GM12891 (cell line): ENCODE measurements at regions not wholly inside any gene's neighbourhood (a gene's known extent, or its start where the extent isn't known, plus 50 kb on each side); places are given as distances from the start of the nearest gene placed in this dataset.

ENCODE experiments used
- DNase-seq: peaks from one replicate; pipeline ENCODE4 v3.0.0; 2011; ENCODE audit warnings: low spot score; ENCODE audit not compliant: insufficient read length
- FAIRE-seq: peaks from 2 replicates; lab custom pipeline; 2011; peaks lifted over from hg19 to GRCh38; lab: Jason Lieb, UNC
- PAX5 ChIP-seq: IDR thresholded peaks from 2 replicates; pipeline ENCODE4 v1.6.1; 2011; ENCODE audit warnings: low read length, moderate library complexity, mild to moderate bottlenecking; ENCODE audit not compliant: insufficient read depth, severe bottlenecking
- POLR2A ChIP-seq: IDR thresholded peaks from 2 replicates; pipeline ENCODE4 v1.6.1; 2011; ENCODE audit warnings: low read depth, low read length, control low read depth
- POLR2AphosphoS5 ChIP-seq: IDR thresholded peaks from 2 replicates; pipeline ENCODE4 v1.6.1; 2011; ENCODE audit warnings: low read depth, low read length, control low read depth
- POU2F2 ChIP-seq: IDR thresholded peaks from 2 replicates; pipeline ENCODE4 v1.6.1; 2011; ENCODE audit warnings: low read depth, mild to moderate bottlenecking, control low read depth, low read length, moderate library complexity
- SPI1 ChIP-seq: IDR thresholded peaks from 2 replicates; pipeline ENCODE4 v1.6.1; 2011; ENCODE audit warnings: low read depth, low read length, control low read depth
- TAF1 ChIP-seq: IDR thresholded peaks from 2 replicates; pipeline ENCODE4 v1.6.1; 2011; ENCODE audit warnings: low read depth, low read length, control low read depth

DNA sequence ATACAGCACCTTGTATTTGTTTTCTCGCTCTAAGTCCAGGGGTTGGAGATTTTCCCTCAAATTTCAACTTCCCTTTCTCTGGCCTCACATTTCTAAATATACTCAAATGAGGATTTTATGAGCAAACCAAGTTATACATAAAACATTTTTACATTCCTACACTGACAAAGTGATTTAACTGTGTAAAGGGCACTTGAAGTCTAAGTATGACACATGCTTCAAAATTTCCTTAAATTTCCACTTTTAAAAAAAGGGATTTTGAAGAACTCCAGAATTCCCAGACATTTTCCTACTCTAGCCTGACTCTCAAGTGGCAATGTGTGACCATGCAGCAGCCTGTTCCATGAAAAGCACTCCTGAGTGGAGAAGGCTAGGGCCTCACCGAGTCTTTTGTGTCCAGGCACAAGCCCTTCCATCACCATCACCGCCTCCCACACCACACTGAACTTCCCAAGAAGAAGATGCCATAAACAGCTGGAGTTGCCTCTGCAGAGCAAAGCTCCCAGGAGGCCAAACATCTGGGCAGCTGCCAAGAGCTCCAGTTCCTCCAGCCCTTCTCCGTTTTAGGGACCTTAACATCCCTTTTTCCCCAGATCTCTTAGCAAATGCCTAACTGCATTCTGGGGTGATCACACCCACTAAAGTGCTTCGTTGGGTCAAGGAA lies 68.9 kb downstream of the NCR2 start:
- DNase-seq (no peak), FAIRE-seq (no peak)
- TF ChIP-seq POLR2AphosphoS5 (no peak), POU2F2 (no peak), SPI1 (no peak), POLR2A (no peak)

- TF ChIP-seq POLR2AphosphoS5 (no peak), SPI1 (no peak), POLR2A (no peak), PAX5 (no peak), TAF1 (no peak), POU2F2 (no peak)
- FAIRE-seq (no peak), DNase-seq (no peak)
Observed at GRCh38 chr6:41405941-41406727, 70.7 kb downstream of the NCR2 start.

- no peak for DNase-seq
- TF ChIP-seq POLR2AphosphoS5 (no peak), TAF1 (no peak), POLR2A (no peak), SPI1 (no peak), PAX5 (no peak), POU2F2 (no peak)
- FAIRE-seq: no peak
Observed at GRCh38 chr6:41406728-41407489, 71.5 kb downstream of the NCR2 start.

- TF ChIP-seq PAX5 (no peak), POLR2A (no peak), POU2F2 (no peak), POLR2AphosphoS5 (no peak), SPI1 (no peak), TAF1 (no peak)
- no peak for DNase-seq
- FAIRE-seq: no peak
Observed at GRCh38 chr6:41408576-41408975, 73.2 kb downstream of the NCR2 start.

DNA sequence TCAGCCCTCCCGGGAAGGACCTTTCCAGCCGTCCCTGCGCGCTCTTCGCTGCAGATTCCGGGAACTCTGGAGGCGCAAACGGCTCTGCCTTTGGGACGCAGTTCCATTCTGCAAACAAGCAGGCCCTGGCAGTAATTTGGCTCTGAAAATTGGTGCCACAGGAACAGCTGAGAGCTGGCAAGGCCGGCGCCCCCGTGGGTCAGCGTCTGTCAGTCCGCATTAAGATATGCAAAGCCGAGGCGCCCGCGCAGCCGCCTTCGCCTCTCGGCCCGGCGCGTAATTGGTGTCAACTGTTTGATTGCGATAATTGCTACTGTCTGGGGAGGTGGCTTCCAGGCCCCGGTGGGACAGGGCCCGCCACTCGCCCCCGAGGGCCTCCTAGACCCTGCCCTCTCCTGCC lies 73.6 kb downstream of the NCR2 start:
- DNase-seq (no peak), FAIRE-seq (no peak)
- TF ChIP-seq SPI1 (no peak), POU2F2 (no peak), TAF1 (no peak), POLR2A (no peak), POLR2AphosphoS5 (no peak), PAX5 (no peak)

DNA sequence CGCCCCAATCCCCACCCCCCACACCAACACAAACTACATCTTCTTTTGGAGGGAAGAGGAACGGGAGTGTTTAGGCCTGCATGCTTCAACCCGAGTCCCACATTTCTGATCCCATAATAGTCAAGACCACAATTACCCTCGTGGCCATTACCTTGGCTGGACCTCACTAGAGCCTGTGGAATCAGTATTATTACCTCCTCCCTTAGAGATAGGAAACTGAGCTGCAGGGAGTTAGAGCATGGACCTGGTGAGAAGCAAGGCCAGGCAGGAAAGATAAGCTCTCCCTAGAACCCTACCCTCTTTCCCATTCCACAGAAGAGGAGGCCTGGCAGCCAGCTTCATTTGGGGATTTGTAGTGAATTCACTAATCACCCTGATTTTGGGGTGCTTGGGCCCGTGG lies 74.1 kb downstream of the NCR2 start:
- FAIRE-seq (no peak), DNase-seq (no peak)
- no peak for TF ChIP-seq SPI1
- no peak for TF ChIP-seq TAF1
- TF ChIP-seq PAX5: no peak
- no peak for TF ChIP-seq POLR2A
- no peak for TF ChIP-seq POU2F2
- TF ChIP-seq POLR2AphosphoS5: no peak

- FAIRE-seq (no peak), DNase-seq (no peak)
- TF ChIP-seq SPI1 (no peak), POU2F2 (no peak), PAX5 (no peak), TAF1 (no peak), POLR2A (no peak)
Observed at GRCh38 chr6:41411961-41412360, 76.6 kb downstream of the NCR2 start.

GRCh38 chr6:41413250-41413649 lies 77.8 kb downstream of the NCR2 start:
- DNase-seq (no peak), FAIRE-seq (no peak)
- TF ChIP-seq POLR2A (no peak), PAX5 (no peak), TAF1 (no peak), POLR2AphosphoS5 (no peak), SPI1 (no peak), POU2F2 (no peak)

- FAIRE-seq (no peak), DNase-seq (no peak)
- no peak for TF ChIP-seq POU2F2
- TF ChIP-seq PAX5: no peak
- TF ChIP-seq SPI1: no peak
- no peak for TF ChIP-seq TAF1
- no peak for TF ChIP-seq POLR2A
- TF ChIP-seq POLR2AphosphoS5: no peak
Observed at GRCh38 chr6:41416501-41416837, 81.1 kb downstream of the NCR2 start.
